ENCODE measurements at regions not wholly inside any gene's neighbourhood (a gene's known extent, or its start where the extent isn't known, plus 50 kb on each side); places are given as distances from the start of the nearest gene placed in this dataset.

- intact Hi-C loops (cut with DNase I): loop anchor here (5.0 kb wide), 1 partner anchor 906 kb away; no protein-coding TSS in a partner anchor
- no peaks in the 10 kb centered on the region for H3K9me3 ChIP-seq
These were observed 1512.2 kb downstream of the C4orf33 start for GRCh38 chr4:130608121-130608520.

DNA sequence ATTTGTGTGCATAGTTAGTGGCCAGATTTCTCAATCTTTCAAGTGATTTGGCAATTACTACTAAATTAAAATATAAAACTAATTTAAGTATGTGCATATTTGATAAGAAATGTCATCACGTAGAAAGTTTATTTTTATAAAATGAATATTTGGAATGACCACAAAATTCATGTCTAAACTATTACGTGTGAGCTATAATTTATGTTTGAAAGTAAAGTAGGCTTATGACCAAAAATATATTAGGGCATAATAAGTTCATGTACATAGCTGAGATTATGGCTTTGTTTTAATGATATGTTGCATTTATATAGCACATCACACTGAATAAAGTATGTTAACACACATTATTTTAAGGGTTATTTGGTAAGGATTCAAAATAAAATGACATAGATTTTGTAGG lies 1532.6 kb downstream of the C4orf33 start:
- Histone ChIP-seq H3K9me3 (no peaks in the 10 kb centered on the region), H3K36me3 (no peaks in the 10 kb centered on the region), H3K4me3 (no peak overlapping the region), H3K27me3 (no peaks in the 10 kb centered on the region), H3K27ac (no peak overlapping the region), H3K4me1 (no peaks in the 10 kb centered on the region)
- intact Hi-C loops (cut with DNase I): no loop called here
- no peak for DNase-seq (ENCODE audit: extremely low spot score in 2 of 2)
- TF ChIP-seq, protein P1, sequence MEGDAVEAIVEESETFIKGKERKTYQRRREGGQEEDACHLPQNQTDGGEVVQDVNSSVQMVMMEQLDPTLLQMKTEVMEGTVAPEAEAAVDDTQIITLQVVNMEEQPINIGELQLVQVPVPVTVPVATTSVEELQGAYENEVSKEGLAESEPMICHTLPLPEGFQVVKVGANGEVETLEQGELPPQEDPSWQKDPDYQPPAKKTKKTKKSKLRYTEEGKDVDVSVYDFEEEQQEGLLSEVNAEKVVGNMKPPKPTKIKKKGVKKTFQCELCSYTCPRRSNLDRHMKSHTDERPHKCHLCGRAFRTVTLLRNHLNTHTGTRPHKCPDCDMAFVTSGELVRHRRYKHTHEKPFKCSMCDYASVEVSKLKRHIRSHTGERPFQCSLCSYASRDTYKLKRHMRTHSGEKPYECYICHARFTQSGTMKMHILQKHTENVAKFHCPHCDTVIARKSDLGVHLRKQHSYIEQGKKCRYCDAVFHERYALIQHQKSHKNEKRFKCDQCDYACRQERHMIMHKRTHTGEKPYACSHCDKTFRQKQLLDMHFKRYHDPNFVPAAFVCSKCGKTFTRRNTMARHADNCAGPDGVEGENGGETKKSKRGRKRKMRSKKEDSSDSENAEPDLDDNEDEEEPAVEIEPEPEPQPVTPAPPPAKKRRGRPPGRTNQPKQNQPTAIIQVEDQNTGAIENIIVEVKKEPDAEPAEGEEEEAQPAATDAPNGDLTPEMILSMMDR (IDR thresholded peaks at IDR 0.05): no peak
- no peak for TF ChIP-seq POLR2AphosphoS5 (IDR thresholded peaks at IDR 0.05; ENCODE audit: insufficient read depth in 1 of 2, low read depth in 1 of 2)
- no peak for TF ChIP-seq POLR2A (IDR thresholded peaks at IDR 0.05)

More at GRCh38 chr4:130608121-130608520, 1512.2 kb downstream of the C4orf33 start:
- Histone ChIP-seq H3K4me1 (no peaks in the 10 kb centered on the region), H3K27me3 (no peaks in the 10 kb centered on the region), H3K27ac (no peak overlapping the region), H3K4me3 (no peak overlapping the region), H3K36me3 (no peaks in the 10 kb centered on the region)
- TF ChIP-seq POLR2AphosphoS5 (IDR thresholded peaks at IDR 0.05; ENCODE audit: insufficient read depth in 1 of 2, low read depth in 1 of 2): no peak
- TF ChIP-seq, protein P1 (IDR thresholded peaks at IDR 0.05): no peak
- no peak for TF ChIP-seq POLR2A (IDR thresholded peaks at IDR 0.05)
- no peak for DNase-seq (ENCODE audit: extremely low spot score in 2 of 2)

DNA sequence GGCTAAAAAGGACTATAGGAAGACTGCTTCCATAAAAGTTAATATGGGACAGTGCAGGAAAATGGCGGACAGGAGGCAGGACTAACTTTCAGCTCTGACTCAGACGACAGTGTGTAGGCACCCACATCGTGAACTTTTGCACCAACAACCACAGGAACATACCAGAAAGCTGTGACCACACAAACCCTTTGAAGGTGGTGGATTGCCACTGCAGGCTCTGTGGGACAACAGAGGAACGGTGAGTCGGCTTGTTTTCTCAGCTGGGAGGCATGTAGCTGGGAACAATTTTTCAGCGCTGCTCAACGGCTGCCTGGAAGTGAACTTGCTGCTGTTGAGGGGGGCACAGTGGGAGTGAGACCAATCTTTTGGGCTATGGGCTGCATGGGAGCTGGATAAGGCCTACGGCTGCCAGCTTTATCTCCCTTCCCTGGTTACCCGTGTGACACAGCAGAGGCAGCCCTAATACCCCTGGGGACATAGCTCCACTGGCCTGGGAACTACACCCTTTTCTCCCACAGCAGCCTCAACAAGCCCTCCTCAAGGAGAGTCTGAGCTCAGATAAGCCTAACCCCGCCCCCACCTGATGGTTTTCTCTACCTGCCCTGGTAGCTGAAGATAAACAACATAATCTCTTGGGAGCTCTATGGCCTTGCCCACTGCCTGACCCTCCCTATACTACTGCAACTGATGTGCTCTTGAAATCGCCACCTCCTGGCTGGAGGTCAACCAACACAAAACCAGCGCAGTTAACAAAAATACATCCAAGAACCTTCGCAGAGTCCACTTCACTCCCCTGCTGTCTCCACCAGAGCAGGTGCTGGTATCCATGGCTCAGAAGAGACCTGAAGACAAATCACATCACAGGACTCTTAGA lies 1537.0 kb downstream of the C4orf33 start:
- DNase-seq (ENCODE audit: extremely low spot score in 2 of 2): no peak
- H3K27me3 ChIP-seq: no peaks in the 10 kb centered on the region
- intact Hi-C loops (cut with DNase I): no loop called here
- no peaks in the 10 kb centered on the region for H3K4me1 ChIP-seq
- no peak for TF ChIP-seq POLR2A (IDR thresholded peaks at IDR 0.05)
- TF ChIP-seq, protein P1 (IDR thresholded peaks at IDR 0.05): no peak
- TF ChIP-seq POLR2AphosphoS5 (IDR thresholded peaks at IDR 0.05; ENCODE audit: insufficient read depth in 1 of 2, low read depth in 1 of 2): no peak
- H3K27ac ChIP-seq: no peak overlapping the region
- no peaks in the 10 kb centered on the region for H3K9me3 ChIP-seq
- H3K4me3 ChIP-seq: no peak overlapping the region
- H3K36me3 ChIP-seq: no peaks in the 10 kb centered on the region

GRCh38 chr4:130636486-130636885 lies 1540.5 kb downstream of the C4orf33 start:
- H3K27ac ChIP-seq: no peak overlapping the region
- no peak for DNase-seq (ENCODE audit: extremely low spot score in 2 of 2)
- H3K27me3 ChIP-seq: no peaks in the 10 kb centered on the region
- TF ChIP-seq, protein P1 (IDR thresholded peaks at IDR 0.05): no peak
- no peak for TF ChIP-seq POLR2AphosphoS5 (IDR thresholded peaks at IDR 0.05; ENCODE audit: insufficient read depth in 1 of 2, low read depth in 1 of 2)
- no peak for TF ChIP-seq POLR2A (IDR thresholded peaks at IDR 0.05)
- intact Hi-C loops (cut with DNase I): no loop called here
- no peaks in the 10 kb centered on the region for H3K4me1 ChIP-seq
- H3K36me3 ChIP-seq: no peaks in the 10 kb centered on the region
- H3K9me3 ChIP-seq: no peaks in the 10 kb centered on the region
- no peak overlapping the region for H3K4me3 ChIP-seq

GRCh38 chr4:130640592-130640991 lies 1544.6 kb downstream of the C4orf33 start:
- TF ChIP-seq, protein P1 (IDR thresholded peaks at IDR 0.05): no peak
- no peak for TF ChIP-seq POLR2A (IDR thresholded peaks at IDR 0.05)
- no peak for TF ChIP-seq POLR2AphosphoS5 (IDR thresholded peaks at IDR 0.05; ENCODE audit: insufficient read depth in 1 of 2, low read depth in 1 of 2)
- H3K27ac ChIP-seq: no peak overlapping the region
- intact Hi-C loops (cut with DNase I): no loop called here

More at GRCh38 chr4:130640592-130640991, 1544.6 kb downstream of the C4orf33 start:
- no peaks in the 10 kb centered on the region for H3K36me3 ChIP-seq
- no peaks in the 10 kb centered on the region for H3K27me3 ChIP-seq
- no peaks in the 10 kb centered on the region for H3K9me3 ChIP-seq
- no peak for DNase-seq (ENCODE audit: extremely low spot score in 2 of 2)
- H3K4me3 ChIP-seq: no peak overlapping the region
- no peaks in the 10 kb centered on the region for H3K4me1 ChIP-seq

All from vagina (tissue), 2 donors.